Astrocyte (in vitro differentiated cells and primary cell): ENCODE measurements at regions not wholly inside any gene's neighbourhood (a gene's known extent, or its start where the extent isn't known, plus 50 kb on each side); places are given as distances from the start of the nearest gene placed in this dataset.

ENCODE experiments used
- DNase-seq: peaks from one replicate; pipeline ENCODE4 v3.0.0-alpha.2; 2010; ENCODE audit warnings: low read depth
- FAIRE-seq: peaks from 2 replicates; lab custom pipeline; 2011; peaks lifted over from hg19 to GRCh38; lab: Jason Lieb, UNC
- H2AFZ ChIP-seq: 2 replicates; pipeline ENCODE4 v1.6.0; 2012; ENCODE audit warnings: low read depth, low read length, inconsistent platforms
- H3K27ac ChIP-seq: 2 replicates; pipeline ENCODE4 v1.5.1; 2011; ENCODE audit warnings: low read depth, low read length, inconsistent platforms
- H3K27me3 ChIP-seq: 2 replicates; pipeline ENCODE4 v1.6.0; 2011; ENCODE audit warnings: low read length, inconsistent platforms; ENCODE audit not compliant: insufficient read depth
- H3K36me3 ChIP-seq: 2 replicates; pipeline ENCODE4 v1.5.1; 2011; ENCODE audit warnings: low read length, inconsistent platforms; ENCODE audit not compliant: insufficient read depth
- H3K4me1 ChIP-seq: 2 replicates; pipeline ENCODE4 v1.5.1; 2011; ENCODE audit warnings: low read length, inconsistent platforms; ENCODE audit not compliant: insufficient read depth
- H3K4me2 ChIP-seq: 2 replicates; pipeline ENCODE4 v1.6.0; 2012; ENCODE audit warnings: low read length, inconsistent platforms
- H3K4me3 ChIP-seq: 2 replicates; pipeline ENCODE4 v1.5.1; 2011; ENCODE audit warnings: low read depth, mild to moderate bottlenecking, low read length, inconsistent platforms; ENCODE audit not compliant: insufficient read depth
- H3K79me2 ChIP-seq: 2 replicates; pipeline ENCODE4 v1.6.0; 2012; ENCODE audit warnings: mild to moderate bottlenecking, low read length, inconsistent platforms; ENCODE audit not compliant: insufficient read depth
- H3K9ac ChIP-seq: 2 replicates; pipeline ENCODE4 v1.6.0; 2012; ENCODE audit warnings: mild to moderate bottlenecking, low read length, inconsistent platforms
- H3K9me3 ChIP-seq: 2 replicates; pipeline ENCODE4 v1.5.1; 2012; ENCODE audit warnings: low read depth, mild to moderate bottlenecking, low read length, inconsistent platforms; ENCODE audit not compliant: insufficient read depth
- H4K20me1 ChIP-seq: 2 replicates; pipeline ENCODE4 v1.6.0; 2012; ENCODE audit warnings: low read length, inconsistent platforms; ENCODE audit not compliant: insufficient read depth
- H3K27ac Mint-ChIP-seq: one replicate; pipeline ENCODE4 v1.8.0; 2021; ENCODE audit warnings: mild to moderate bottlenecking, mixed read lengths; ENCODE audit not compliant: unreplicated experiment
- H3K27me3 Mint-ChIP-seq: one replicate; pipeline ENCODE4 v1.8.0; 2021; ENCODE audit warnings: low read depth, mixed read lengths; ENCODE audit not compliant: unreplicated experiment
- H3K36me3 Mint-ChIP-seq: one replicate; pipeline ENCODE4 v1.8.0; 2021; ENCODE audit warnings: low read depth, mixed read lengths; ENCODE audit not compliant: unreplicated experiment
- H3K4me1 Mint-ChIP-seq: one replicate; pipeline ENCODE4 v1.8.0; 2021; ENCODE audit warnings: low read depth, mixed read lengths; ENCODE audit not compliant: unreplicated experiment
- H3K4me3 Mint-ChIP-seq: one replicate; pipeline ENCODE4 v1.8.0; 2021; ENCODE audit warnings: mild to moderate bottlenecking, moderate library complexity, mixed read lengths; ENCODE audit not compliant: unreplicated experiment
- H3K9me3 Mint-ChIP-seq: one replicate; pipeline ENCODE4 v1.8.0; 2021; ENCODE audit warnings: mild to moderate bottlenecking, mixed read lengths; ENCODE audit not compliant: unreplicated experiment
- CTCF ChIP-seq: IDR thresholded peaks from 2 replicates; pipeline ENCODE4 v1.5.1; 2011; ENCODE audit warnings: low read depth, mild to moderate bottlenecking, inconsistent platforms, low read length, moderate library complexity; ENCODE audit not compliant: insufficient read depth
- EZH2 ChIP-seq: IDR thresholded peaks from 2 replicates; pipeline ENCODE4 v1.6.1; 2012; ENCODE audit warnings: mild to moderate bottlenecking, low read length, inconsistent platforms; ENCODE audit not compliant: insufficient read depth

DNA sequence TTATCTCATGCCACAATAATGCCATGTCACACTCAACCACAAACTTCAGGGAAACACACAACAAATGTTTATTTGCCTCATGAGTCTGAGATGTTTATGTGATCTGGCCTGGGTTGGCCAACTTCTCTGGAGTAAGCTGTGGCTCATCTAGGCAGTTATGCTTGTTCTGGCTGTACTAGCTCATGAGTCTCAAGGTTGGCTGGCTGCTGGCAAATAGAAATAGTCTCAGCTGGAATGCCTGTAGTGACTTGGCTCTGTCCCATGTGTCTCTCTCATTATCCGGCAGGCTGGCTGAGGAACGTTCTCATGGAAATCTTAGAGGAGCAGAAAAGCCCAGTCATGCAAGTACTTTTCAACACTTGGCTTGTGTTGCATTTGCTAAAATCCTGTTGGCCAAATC, 234.9 kb upstream of the CDH2 start:
- Histone ChIP-seq H3K27me3 (no peaks in the 10 kb centered on the region), H3K4me1 (no peaks in the 10 kb centered on the region), H3K79me2 (no peaks in the 10 kb centered on the region), H2AFZ (no peak overlapping the region), H3K4me3 (no peak overlapping the region), H3K27ac (peak overlapping the region; percentile 13), H3K36me3 (no peaks in the 10 kb centered on the region), H3K9me3 (no peaks in the 10 kb centered on the region), H3K9ac (no peak overlapping the region), H4K20me1 (no peaks in the 10 kb centered on the region), H3K4me2 (no peak overlapping the region)
- Mint-ChIP-seq H3K27ac (peak overlapping the region; percentile 63), H3K27me3 (no peaks in the 10 kb centered on the region), H3K9me3 (no peaks in the 10 kb centered on the region), H3K4me1 (peaks cover 22% of the 10 kb centered on the region), H3K36me3 (no peaks in the 10 kb centered on the region), H3K4me3 (no peak overlapping the region)
- TF ChIP-seq EZH2 = no peak
- no peak for TF ChIP-seq CTCF
- DNase-seq (peak; percentile 78), FAIRE-seq (no peak)

DNA sequence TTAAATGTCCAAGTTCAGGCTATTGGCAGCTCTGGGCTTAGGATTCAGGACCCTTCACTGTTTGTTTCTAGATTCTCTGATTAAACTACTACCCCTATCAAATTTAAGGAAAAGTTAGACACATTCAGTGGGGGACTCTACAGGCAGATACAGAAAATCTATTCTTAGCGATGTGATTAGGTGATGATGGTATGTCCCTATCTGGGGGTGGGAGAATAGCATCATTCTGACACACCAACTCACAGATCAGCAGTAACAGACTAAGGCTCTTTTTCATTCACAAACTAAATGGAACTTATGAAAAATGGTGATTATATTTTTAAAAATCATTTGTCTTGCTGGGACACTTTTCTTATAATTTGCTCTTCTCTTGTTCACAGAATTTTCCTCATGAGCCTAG, 232.9 kb upstream of the CDH2 start:
- no peaks in the 10 kb centered on the region for H3K4me1 ChIP-seq
- no peaks in the 10 kb centered on the region for H3K36me3 ChIP-seq
- TF ChIP-seq EZH2 = no peak
- TF ChIP-seq CTCF = no peak
- Mint-ChIP-seq H3K4me3 (no peak overlapping the region), H3K27ac (no peak overlapping the region), H3K4me1 (peaks cover 22% of the 10 kb centered on the region), H3K36me3 (no peaks in the 10 kb centered on the region), H3K27me3 (no peaks in the 10 kb centered on the region), H3K9me3 (no peaks in the 10 kb centered on the region)
- no peak overlapping the region for H2AFZ ChIP-seq
- H3K4me2 ChIP-seq = no peak overlapping the region
- H3K27ac ChIP-seq = no peak overlapping the region
- no peaks in the 10 kb centered on the region for H4K20me1 ChIP-seq
- no peaks in the 10 kb centered on the region for H3K9me3 ChIP-seq
- no peak overlapping the region for H3K4me3 ChIP-seq
- H3K27me3 ChIP-seq = no peaks in the 10 kb centered on the region
- no peaks in the 10 kb centered on the region for H3K79me2 ChIP-seq
- DNase-seq (peak; percentile 50), FAIRE-seq (no peak)
- H3K9ac ChIP-seq = no peak overlapping the region

DNA sequence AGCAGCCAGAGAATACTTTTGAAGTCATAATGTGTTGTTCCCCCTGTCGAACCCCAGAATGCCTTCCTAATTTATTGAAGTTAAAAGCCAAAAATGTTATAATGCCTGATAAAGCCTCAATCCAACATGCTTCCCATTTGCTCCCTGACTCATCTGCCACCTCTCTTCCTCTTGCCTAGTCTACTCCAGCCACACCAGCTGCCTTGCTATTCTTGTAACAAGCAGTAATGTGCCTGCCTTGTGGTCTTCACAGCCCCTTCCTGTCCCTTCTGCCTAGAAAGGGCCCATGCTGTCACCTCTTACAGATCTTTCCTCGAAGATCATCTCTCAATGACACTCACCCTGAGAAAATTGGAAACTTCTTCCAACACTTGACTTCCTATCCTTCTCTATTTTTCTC, 231.6 kb upstream of the CDH2 start:
- TF ChIP-seq CTCF (no peak), EZH2 (no peak)
- Histone ChIP-seq H3K79me2 (no peaks in the 10 kb centered on the region), H3K27ac (no peak overlapping the region), H3K4me2 (no peak overlapping the region), H3K27me3 (no peaks in the 10 kb centered on the region), H4K20me1 (no peaks in the 10 kb centered on the region), H3K4me1 (no peaks in the 10 kb centered on the region), H3K4me3 (no peak overlapping the region), H3K9me3 (no peaks in the 10 kb centered on the region), H2AFZ (no peak overlapping the region), H3K9ac (no peak overlapping the region), H3K36me3 (no peaks in the 10 kb centered on the region)
- no peaks in the 10 kb centered on the region for H3K9me3 Mint-ChIP-seq
- FAIRE-seq = no peak
- no peaks in the 10 kb centered on the region for H3K36me3 Mint-ChIP-seq
- no peak overlapping the region for H3K4me3 Mint-ChIP-seq
- H3K27ac Mint-ChIP-seq = no peak overlapping the region
- H3K27me3 Mint-ChIP-seq = no peaks in the 10 kb centered on the region
- peaks cover 22% of the 10 kb centered on the region for H3K4me1 Mint-ChIP-seq
- peak; percentile 10 for DNase-seq
